ENCODE measurements at regions not wholly inside any gene's neighbourhood (a gene's known extent, or its start where the extent isn't known, plus 50 kb on each side); places are given as distances from the start of the nearest gene placed in this dataset.

DNA sequence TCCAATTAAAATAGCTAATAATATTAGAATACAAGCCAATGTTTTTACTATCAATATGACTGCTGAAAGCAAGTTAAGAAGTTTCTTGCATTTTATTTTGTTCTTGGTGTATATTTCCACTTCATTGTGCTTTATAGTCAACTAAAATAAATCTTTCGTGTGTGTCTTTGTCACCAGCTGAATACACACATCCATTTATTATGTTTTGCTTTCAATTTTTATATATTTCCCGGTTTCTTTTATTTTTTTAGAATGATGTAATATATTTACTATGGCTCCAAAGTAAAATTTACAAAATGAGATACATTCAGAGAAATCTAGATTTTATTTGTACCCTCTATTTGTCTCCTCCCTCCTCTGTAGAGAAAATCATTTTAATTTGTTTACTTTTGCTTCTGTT is 495.9 kb upstream of the PAPPA start:
- Histone ChIP-seq H3K36me3 (no peaks in the 10 kb centered on the region), H3K27me3 (no peaks in the 10 kb centered on the region), H3K4me1 (no peaks in the 10 kb centered on the region), H3K9me3 (no peaks in the 10 kb centered on the region), H3K27ac (no peak overlapping the region), H3K4me3 (no peak overlapping the region)
- intact Hi-C loops (cut with DNase I), result no loop called here
- DNase-seq (no peak), ATAC-seq (no peak)
- TF ChIP-seq, protein P1, sequence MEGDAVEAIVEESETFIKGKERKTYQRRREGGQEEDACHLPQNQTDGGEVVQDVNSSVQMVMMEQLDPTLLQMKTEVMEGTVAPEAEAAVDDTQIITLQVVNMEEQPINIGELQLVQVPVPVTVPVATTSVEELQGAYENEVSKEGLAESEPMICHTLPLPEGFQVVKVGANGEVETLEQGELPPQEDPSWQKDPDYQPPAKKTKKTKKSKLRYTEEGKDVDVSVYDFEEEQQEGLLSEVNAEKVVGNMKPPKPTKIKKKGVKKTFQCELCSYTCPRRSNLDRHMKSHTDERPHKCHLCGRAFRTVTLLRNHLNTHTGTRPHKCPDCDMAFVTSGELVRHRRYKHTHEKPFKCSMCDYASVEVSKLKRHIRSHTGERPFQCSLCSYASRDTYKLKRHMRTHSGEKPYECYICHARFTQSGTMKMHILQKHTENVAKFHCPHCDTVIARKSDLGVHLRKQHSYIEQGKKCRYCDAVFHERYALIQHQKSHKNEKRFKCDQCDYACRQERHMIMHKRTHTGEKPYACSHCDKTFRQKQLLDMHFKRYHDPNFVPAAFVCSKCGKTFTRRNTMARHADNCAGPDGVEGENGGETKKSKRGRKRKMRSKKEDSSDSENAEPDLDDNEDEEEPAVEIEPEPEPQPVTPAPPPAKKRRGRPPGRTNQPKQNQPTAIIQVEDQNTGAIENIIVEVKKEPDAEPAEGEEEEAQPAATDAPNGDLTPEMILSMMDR (IDR thresholded peaks at IDR 0.05), result no peak

DNA sequence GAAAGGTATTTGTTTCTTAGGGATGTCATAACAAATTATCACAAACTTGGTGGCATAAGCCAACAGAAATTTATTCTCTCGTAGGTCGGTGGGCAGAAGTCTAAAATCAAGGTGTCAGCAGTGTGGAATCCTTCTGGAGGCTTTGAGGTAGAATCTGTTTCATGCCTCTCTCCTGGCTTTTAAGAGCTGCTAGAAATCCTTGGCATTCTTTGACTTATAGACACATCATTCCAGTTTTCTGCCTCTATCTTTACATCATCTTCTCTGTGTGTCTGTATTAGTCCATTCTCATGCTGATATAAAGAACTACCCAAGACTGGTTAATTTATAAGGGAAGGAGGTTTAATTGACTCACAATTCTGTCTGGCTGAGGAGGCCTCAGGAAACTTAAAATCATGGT is 488.1 kb upstream of the PAPPA start:
- Histone ChIP-seq H3K27ac (no peak overlapping the region), H3K4me1 (no peaks in the 10 kb centered on the region), H3K9me3 (no peaks in the 10 kb centered on the region), H3K27me3 (no peaks in the 10 kb centered on the region), H3K4me3 (no peak overlapping the region), H3K36me3 (no peaks in the 10 kb centered on the region)
- intact Hi-C loops (cut with DNase I), result no loop called here
- DNase-seq (no peak), ATAC-seq (no peak)
- TF ChIP-seq, protein P1 (IDR thresholded peaks at IDR 0.05), result no peak

DNA sequence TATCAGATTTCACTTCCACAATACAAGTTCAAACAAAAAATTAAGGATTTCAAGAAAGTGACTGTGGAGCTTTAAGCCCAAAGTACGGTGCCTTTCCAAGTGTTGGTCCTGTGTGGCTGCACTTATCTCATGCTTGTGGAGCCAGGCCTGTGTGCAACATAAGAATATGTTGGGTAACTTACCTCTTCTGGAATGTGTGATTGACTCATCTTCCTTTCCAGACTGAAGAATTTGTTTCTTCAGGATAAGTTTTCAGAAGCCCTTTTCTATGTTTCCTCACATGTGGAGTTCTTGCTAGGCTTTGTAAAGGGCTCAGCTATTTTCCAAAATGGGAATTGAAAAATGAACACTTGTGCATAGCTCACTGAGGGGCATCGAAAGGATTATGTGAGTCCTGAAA is 485.1 kb upstream of the PAPPA start:
- Histone ChIP-seq H3K36me3 (no peaks in the 10 kb centered on the region), H3K9me3 (no peaks in the 10 kb centered on the region), H3K4me3 (no peak overlapping the region), H3K4me1 (no peaks in the 10 kb centered on the region), H3K27ac (no peak overlapping the region), H3K27me3 (no peaks in the 10 kb centered on the region)
- DNase-seq, result no peak
- intact Hi-C loops (cut with DNase I), result no loop called here
- TF ChIP-seq, protein P1 (IDR thresholded peaks at IDR 0.05), result no peak
- no peak for ATAC-seq

DNA sequence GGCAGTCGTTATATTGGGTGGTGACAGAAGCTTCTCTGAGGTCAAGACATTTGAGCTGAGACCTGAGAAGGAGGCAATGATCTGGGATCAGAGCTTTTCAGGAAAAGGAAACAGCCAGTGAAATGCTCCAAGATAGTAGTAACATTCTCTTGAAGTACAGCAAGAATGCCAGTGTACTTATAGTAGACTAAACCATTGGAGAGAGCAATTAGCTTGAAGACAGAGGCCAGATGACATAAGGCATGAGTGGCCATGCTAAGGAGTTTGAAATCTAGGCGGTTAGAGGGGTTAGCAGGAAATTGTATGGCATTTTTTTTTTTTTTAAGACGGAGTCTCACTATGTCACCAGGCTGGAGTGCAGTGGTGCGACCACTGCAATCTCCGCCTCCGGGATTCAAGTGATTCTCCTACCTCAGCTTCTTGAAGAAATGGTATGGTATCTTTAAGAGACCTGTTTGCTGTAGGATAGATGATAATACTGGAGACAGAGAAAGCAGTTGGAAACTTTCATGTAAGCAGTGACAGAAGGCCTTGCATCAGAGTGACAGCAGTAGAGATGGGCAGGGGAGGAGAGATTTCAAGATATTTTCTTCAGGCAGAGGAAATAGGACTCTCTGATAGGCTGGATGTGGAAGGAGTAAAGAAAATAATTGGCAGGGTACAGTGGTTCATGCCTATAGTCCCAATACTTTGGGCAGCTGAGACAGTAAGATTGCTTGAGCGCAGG is 482.2 kb upstream of the PAPPA start:
- no peaks in the 10 kb centered on the region for H3K27me3 ChIP-seq
- DNase-seq (no peak), ATAC-seq (no peak)
- TF ChIP-seq, protein P1 (IDR thresholded peaks at IDR 0.05), result no peak
- no peaks in the 10 kb centered on the region for H3K9me3 ChIP-seq
- H3K36me3 ChIP-seq, result no peaks in the 10 kb centered on the region
- intact Hi-C loops (cut with DNase I), result no loop called here
- H3K4me3 ChIP-seq, result no peak overlapping the region
- H3K4me1 ChIP-seq, result no peaks in the 10 kb centered on the region
- no peak overlapping the region for H3K27ac ChIP-seq

DNA sequence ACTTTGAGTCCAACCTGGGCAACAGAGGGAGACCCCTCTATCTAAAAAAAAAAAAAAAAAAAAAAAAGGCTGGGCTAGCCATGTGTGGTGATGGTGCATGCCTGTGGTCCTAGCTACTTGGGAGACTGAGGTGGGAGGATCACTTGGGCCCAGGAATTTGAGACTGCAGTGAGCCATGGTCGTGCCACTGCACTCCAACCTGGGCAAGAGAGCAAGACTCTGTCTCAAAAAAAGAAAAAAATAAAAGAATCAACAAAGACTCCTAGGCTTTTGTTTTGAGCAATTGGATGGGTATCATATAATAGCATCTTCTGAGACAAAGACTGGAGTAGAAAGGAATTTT is 481.7 kb upstream of the PAPPA start:
- no peaks in the 10 kb centered on the region for H3K4me1 ChIP-seq
- ATAC-seq, result no peak

More for the DNA sequence above, 481.7 kb upstream of the PAPPA start:
- intact Hi-C loops (cut with DNase I), result no loop called here
- Histone ChIP-seq H3K4me3 (no peak overlapping the region), H3K27me3 (no peaks in the 10 kb centered on the region), H3K9me3 (no peaks in the 10 kb centered on the region), H3K36me3 (no peaks in the 10 kb centered on the region), H3K27ac (no peak overlapping the region)
- no peak for DNase-seq
- TF ChIP-seq, protein P1 (IDR thresholded peaks at IDR 0.05), result no peak

Data from upper lobe of right lung (tissue), 1 donor.